ENCODE measurements at regions not wholly inside any gene's neighbourhood (a gene's known extent, or its start where the extent isn't known, plus 50 kb on each side); places are given as distances from the start of the nearest gene placed in this dataset.

DNA sequence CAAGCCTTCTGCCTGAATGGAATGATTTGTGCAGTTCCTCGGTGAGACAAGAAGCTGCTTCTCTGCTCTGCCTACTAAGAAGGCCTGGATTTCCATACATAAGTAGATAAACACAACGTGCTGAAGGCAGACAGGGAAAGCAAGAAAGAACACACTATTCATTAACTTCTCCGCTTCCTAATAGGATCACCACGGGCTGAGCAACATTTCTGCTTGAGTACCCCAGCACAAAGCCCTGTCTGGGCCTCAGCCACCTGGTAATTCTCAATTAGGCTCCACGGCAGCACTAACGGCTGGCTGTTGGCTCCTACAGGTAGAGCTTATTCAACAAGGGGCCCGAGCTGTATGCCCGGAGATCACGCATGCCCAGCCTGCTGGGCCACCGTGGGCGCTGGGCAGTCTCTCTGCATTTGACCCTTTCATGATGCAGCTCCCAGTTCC lies 1156.6 kb downstream of the TBC1D22A start:
- H3K4me3 ChIP-seq (ENCODE audit: low read length), result no peak overlapping the region
- no peaks in the 10 kb centered on the region for H3K4me1 ChIP-seq (ENCODE audit: control insufficient read depth, insufficient read depth, low read length)
- no peak overlapping the region for H3K9ac ChIP-seq (ENCODE audit: low read length)
- no peaks in the 10 kb centered on the region for H3K27me3 ChIP-seq (ENCODE audit: control insufficient read depth, insufficient read depth, low read length)
- H3K27ac ChIP-seq (ENCODE audit: low read depth, low read length), result no peak overlapping the region
- no peaks in the 10 kb centered on the region for H3K36me3 ChIP-seq (ENCODE audit: control insufficient read depth, insufficient read depth, low read length)

DNA sequence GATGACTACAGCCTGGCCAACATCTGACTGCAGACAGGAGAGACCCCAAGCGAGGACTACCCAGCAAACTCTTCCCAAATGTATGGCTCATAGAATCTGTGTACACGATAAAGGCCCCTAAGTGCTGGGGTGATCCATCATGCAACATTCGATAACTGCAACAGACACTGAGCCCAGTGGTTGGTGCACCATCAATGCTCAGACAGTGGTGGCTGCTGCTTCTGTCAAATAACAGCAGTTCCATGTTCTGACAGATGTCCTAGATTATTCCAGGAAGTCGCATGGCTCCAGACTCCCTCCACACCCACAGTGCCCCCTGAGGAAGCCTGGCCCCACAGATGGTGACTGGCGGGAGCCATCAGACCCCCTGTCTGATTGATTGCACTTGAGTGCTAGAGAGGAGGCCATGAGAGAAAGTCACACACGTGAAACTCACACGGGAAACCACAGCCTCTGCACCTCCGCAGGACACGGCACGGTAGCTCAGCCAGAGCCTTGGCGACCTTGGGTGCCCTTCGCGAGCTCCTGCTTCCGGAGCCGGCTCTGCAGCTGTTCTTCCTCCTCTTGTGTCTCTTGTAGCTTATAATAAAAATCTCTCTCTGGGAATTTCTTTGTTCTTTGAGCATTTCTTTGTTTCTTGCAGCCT lies 1155.9 kb downstream of the TBC1D22A start:
- Histone ChIP-seq H3K36me3 (ENCODE audit: control insufficient read depth, insufficient read depth, low read length) (no peaks in the 10 kb centered on the region), H3K4me1 (ENCODE audit: control insufficient read depth, insufficient read depth, low read length) (no peaks in the 10 kb centered on the region), H3K27me3 (ENCODE audit: control insufficient read depth, insufficient read depth, low read length) (no peaks in the 10 kb centered on the region), H3K4me3 (ENCODE audit: low read length) (no peak overlapping the region), H3K9ac (ENCODE audit: low read length) (no peak overlapping the region), H3K27ac (ENCODE audit: low read depth, low read length) (no peak overlapping the region)

GRCh38 chr22:47914481-47915097 lies 1152.1 kb downstream of the TBC1D22A start:
- Histone ChIP-seq H3K4me3 (ENCODE audit: low read length) (no peak overlapping the region), H3K27me3 (ENCODE audit: control insufficient read depth, insufficient read depth, low read length) (no peaks in the 10 kb centered on the region), H3K9ac (ENCODE audit: low read length) (no peak overlapping the region), H3K36me3 (ENCODE audit: control insufficient read depth, insufficient read depth, low read length) (no peaks in the 10 kb centered on the region), H3K27ac (ENCODE audit: low read depth, low read length) (no peak overlapping the region), H3K4me1 (ENCODE audit: control insufficient read depth, insufficient read depth, low read length) (no peaks in the 10 kb centered on the region)

- Histone ChIP-seq H3K4me3 (ENCODE audit: low read length) (no peak overlapping the region), H3K36me3 (ENCODE audit: control insufficient read depth, insufficient read depth, low read length) (no peaks in the 10 kb centered on the region), H3K27ac (ENCODE audit: low read depth, low read length) (no peak overlapping the region), H3K27me3 (ENCODE audit: control insufficient read depth, insufficient read depth, low read length) (no peaks in the 10 kb centered on the region), H3K9ac (ENCODE audit: low read length) (no peak overlapping the region), H3K4me1 (ENCODE audit: control insufficient read depth, insufficient read depth, low read length) (no peaks in the 10 kb centered on the region)
Measured at GRCh38 chr22:47902646-47903180, 1140.3 kb downstream of the TBC1D22A start.

DNA sequence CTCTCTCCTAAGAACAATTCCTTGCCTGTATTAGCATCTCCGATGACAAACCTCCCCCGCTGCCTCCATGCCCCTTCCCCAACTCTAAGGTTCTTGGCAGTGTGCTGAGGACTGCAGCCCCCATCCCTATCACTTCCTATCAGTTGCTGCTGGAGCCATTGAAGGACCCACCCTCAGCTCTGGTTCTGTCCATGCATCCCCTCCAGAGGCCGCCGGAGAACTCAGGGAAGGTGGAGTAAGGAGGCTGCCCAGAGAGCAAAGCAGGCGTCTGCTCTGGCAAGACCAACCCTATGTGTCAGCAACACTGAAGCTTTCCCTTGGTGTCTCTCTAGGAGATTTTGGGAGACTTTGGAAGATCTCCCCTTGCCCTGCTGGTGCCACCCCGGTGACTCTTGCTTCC lies 1139.5 kb downstream of the TBC1D22A start:
- Histone ChIP-seq H3K4me3 (ENCODE audit: low read length) (no peak overlapping the region), H3K9ac (ENCODE audit: low read length) (no peak overlapping the region), H3K36me3 (ENCODE audit: control insufficient read depth, insufficient read depth, low read length) (no peaks in the 10 kb centered on the region), H3K27ac (ENCODE audit: low read depth, low read length) (no peak overlapping the region), H3K4me1 (ENCODE audit: control insufficient read depth, insufficient read depth, low read length) (no peaks in the 10 kb centered on the region), H3K27me3 (ENCODE audit: control insufficient read depth, insufficient read depth, low read length) (no peaks in the 10 kb centered on the region)

GRCh38 chr22:47899894-47900293 lies 1137.4 kb downstream of the TBC1D22A start:
- Histone ChIP-seq H3K36me3 (ENCODE audit: control insufficient read depth, insufficient read depth, low read length) (no peaks in the 10 kb centered on the region), H3K4me1 (ENCODE audit: control insufficient read depth, insufficient read depth, low read length) (no peaks in the 10 kb centered on the region), H3K27me3 (ENCODE audit: control insufficient read depth, insufficient read depth, low read length) (no peaks in the 10 kb centered on the region), H3K9ac (ENCODE audit: low read length) (no peak overlapping the region), H3K4me3 (ENCODE audit: low read length) (no peak overlapping the region), H3K27ac (ENCODE audit: low read depth, low read length) (no peak overlapping the region)

- no peak overlapping the region for H3K9ac ChIP-seq (ENCODE audit: low read length)
- no peak overlapping the region for H3K4me3 ChIP-seq (ENCODE audit: low read length)
- H3K27ac ChIP-seq (ENCODE audit: low read depth, low read length), result no peak overlapping the region
- no peaks in the 10 kb centered on the region for H3K36me3 ChIP-seq (ENCODE audit: control insufficient read depth, insufficient read depth, low read length)
- H3K4me1 ChIP-seq (ENCODE audit: control insufficient read depth, insufficient read depth, low read length), result no peaks in the 10 kb centered on the region
- no peaks in the 10 kb centered on the region for H3K27me3 ChIP-seq (ENCODE audit: control insufficient read depth, insufficient read depth, low read length)
Measured at GRCh38 chr22:47898946-47899345, 1136.5 kb downstream of the TBC1D22A start.

- Histone ChIP-seq H3K36me3 (ENCODE audit: control insufficient read depth, insufficient read depth, low read length) (no peaks in the 10 kb centered on the region), H3K27ac (ENCODE audit: low read depth, low read length) (no peak overlapping the region), H3K4me1 (ENCODE audit: control insufficient read depth, insufficient read depth, low read length) (no peaks in the 10 kb centered on the region), H3K9ac (ENCODE audit: low read length) (no peak overlapping the region), H3K4me3 (ENCODE audit: low read length) (no peak overlapping the region), H3K27me3 (ENCODE audit: control insufficient read depth, insufficient read depth, low read length) (no peaks in the 10 kb centered on the region)
Measured at GRCh38 chr22:47891609-47892008, 1129.2 kb downstream of the TBC1D22A start.

GRCh38 chr22:47888817-47889216 lies 1126.4 kb downstream of the TBC1D22A start:
- Histone ChIP-seq H3K9ac (ENCODE audit: low read length) (no peak overlapping the region), H3K4me3 (ENCODE audit: low read length) (no peak overlapping the region), H3K4me1 (ENCODE audit: control insufficient read depth, insufficient read depth, low read length) (no peaks in the 10 kb centered on the region), H3K27ac (ENCODE audit: low read depth, low read length) (no peak overlapping the region), H3K27me3 (ENCODE audit: control insufficient read depth, insufficient read depth, low read length) (no peaks in the 10 kb centered on the region), H3K36me3 (ENCODE audit: control insufficient read depth, insufficient read depth, low read length) (no peaks in the 10 kb centered on the region)

- Histone ChIP-seq H3K27me3 (ENCODE audit: control insufficient read depth, insufficient read depth, low read length) (no peaks in the 10 kb centered on the region), H3K36me3 (ENCODE audit: control insufficient read depth, insufficient read depth, low read length) (no peaks in the 10 kb centered on the region), H3K27ac (ENCODE audit: low read depth, low read length) (no peak overlapping the region), H3K4me1 (ENCODE audit: control insufficient read depth, insufficient read depth, low read length) (no peaks in the 10 kb centered on the region), H3K4me3 (ENCODE audit: low read length) (no peak overlapping the region), H3K9ac (ENCODE audit: low read length) (no peak overlapping the region)
Measured at GRCh38 chr22:47884775-47885174, 1122.3 kb downstream of the TBC1D22A start.

DNA sequence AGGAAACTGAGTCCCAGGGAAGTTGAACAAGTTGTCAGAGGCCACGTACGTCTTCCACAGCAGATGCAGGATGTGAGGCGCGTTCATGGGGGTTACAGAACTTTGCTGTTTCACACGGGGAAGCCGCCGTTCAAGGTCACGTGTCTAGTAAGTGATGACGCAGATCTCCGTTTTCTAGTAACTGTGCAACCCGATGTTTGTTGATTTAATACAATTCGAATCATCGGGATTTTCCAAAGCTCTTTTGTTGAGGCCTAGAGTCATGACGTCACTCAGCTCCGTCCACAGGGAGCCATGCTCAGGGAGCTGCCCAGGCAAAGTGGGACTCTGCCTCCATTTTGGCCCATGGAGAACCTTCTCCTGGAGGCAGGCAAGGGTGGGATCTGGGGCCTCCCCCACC lies 1121.8 kb downstream of the TBC1D22A start:
- no peak overlapping the region for H3K9ac ChIP-seq (ENCODE audit: low read length)
- no peaks in the 10 kb centered on the region for H3K4me1 ChIP-seq (ENCODE audit: control insufficient read depth, insufficient read depth, low read length)
- H3K36me3 ChIP-seq (ENCODE audit: control insufficient read depth, insufficient read depth, low read length), result no peaks in the 10 kb centered on the region
- no peak overlapping the region for H3K27ac ChIP-seq (ENCODE audit: low read depth, low read length)
- no peak overlapping the region for H3K4me3 ChIP-seq (ENCODE audit: low read length)
- H3K27me3 ChIP-seq (ENCODE audit: control insufficient read depth, insufficient read depth, low read length), result no peaks in the 10 kb centered on the region

DNA sequence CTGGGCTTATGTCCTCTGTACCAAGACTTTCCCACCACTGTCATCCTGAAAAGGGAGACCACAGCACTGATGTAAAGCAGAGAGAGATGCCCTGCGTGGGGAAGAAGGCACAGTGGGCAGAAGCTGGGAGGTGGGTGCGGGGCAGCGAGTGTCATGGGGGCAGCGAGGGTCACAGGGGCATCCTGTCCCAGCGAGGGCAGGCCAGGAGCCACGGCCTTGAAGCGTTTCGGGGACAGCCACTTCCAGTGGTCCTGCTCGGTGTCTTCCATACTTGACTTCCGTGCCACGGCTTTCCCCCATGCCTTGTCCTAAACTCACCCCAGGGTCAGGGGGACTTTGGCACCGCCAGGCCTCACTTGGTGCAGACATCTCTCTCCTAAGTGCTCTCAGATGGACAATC lies 1121.3 kb downstream of the TBC1D22A start:
- Histone ChIP-seq H3K4me1 (ENCODE audit: control insufficient read depth, insufficient read depth, low read length) (no peaks in the 10 kb centered on the region), H3K36me3 (ENCODE audit: control insufficient read depth, insufficient read depth, low read length) (no peaks in the 10 kb centered on the region), H3K9ac (ENCODE audit: low read length) (no peak overlapping the region), H3K4me3 (ENCODE audit: low read length) (no peak overlapping the region), H3K27ac (ENCODE audit: low read depth, low read length) (no peak overlapping the region), H3K27me3 (ENCODE audit: control insufficient read depth, insufficient read depth, low read length) (no peaks in the 10 kb centered on the region)

- H3K4me1 ChIP-seq (ENCODE audit: control insufficient read depth, insufficient read depth, low read length), result no peaks in the 10 kb centered on the region
- no peaks in the 10 kb centered on the region for H3K36me3 ChIP-seq (ENCODE audit: control insufficient read depth, insufficient read depth, low read length)
- H3K27ac ChIP-seq (ENCODE audit: low read depth, low read length), result no peak overlapping the region
- H3K4me3 ChIP-seq (ENCODE audit: low read length), result no peak overlapping the region
- H3K9ac ChIP-seq (ENCODE audit: low read length), result no peak overlapping the region
- peaks cover 3% of the 10 kb centered on the region for H3K27me3 ChIP-seq (ENCODE audit: control insufficient read depth, insufficient read depth, low read length)
Measured at GRCh38 chr22:47879346-47879745, 1116.9 kb downstream of the TBC1D22A start.
